ENCODE measurements at regions not wholly inside any gene's neighbourhood (a gene's known extent, or its start where the extent isn't known, plus 50 kb on each side); places are given as distances from the start of the nearest gene placed in this dataset.

GRCh38 chr5:3698412-3698811 lies 102.8 kb downstream of the IRX1 start:
- H3K9me3 Mint-ChIP-seq (ENCODE audit: unreplicated experiment) = peaks cover 14% of the 10 kb centered on the region
- no peak overlapping the region for H3K4me3 Mint-ChIP-seq (ENCODE audit: unreplicated experiment)
- no peaks in the 10 kb centered on the region for H3K4me1 Mint-ChIP-seq (ENCODE audit: low read depth, unreplicated experiment)
- Histone ChIP-seq H3K36me3 (ENCODE audit: control insufficient read depth, insufficient read depth, low read length) (no peaks in the 10 kb centered on the region), H3K9me3 (no peaks in the 10 kb centered on the region), H3K4me3 (ENCODE audit: low read depth, low read length) (no peak overlapping the region), H3K27me3 (replicated peaks; ENCODE audit: control insufficient read depth, insufficient read depth, low read length) (no peaks in the 10 kb centered on the region), H3K4me1 (no peaks in the 10 kb centered on the region)
- no peaks in the 10 kb centered on the region for H3K36me3 Mint-ChIP-seq (ENCODE audit: insufficient read depth, unreplicated experiment)
- ChIA-PET POLR2A (no interaction called here), CTCF (no interaction called here)
- no TSS peak for BruUV-seq (replicated peaks)
- intact Hi-C loops (cut with micrococcal nuclease; ENCODE audit: unreplicated experiment) = no loop called here
- H3K27me3 Mint-ChIP-seq (ENCODE audit: insufficient read depth, unreplicated experiment) = no peaks in the 10 kb centered on the region
- no peak for DNase-seq
- TF ChIP-seq CTCF (IDR thresholded peaks at IDR 0.05; ENCODE audit: insufficient read depth in 1 of 2, low read depth in 1 of 2, low read length in 1 of 2, severe bottlenecking in 1 of 2, unreplicated experiment in 1 of 2) = no peak
- H3K27ac Mint-ChIP-seq (ENCODE audit: unreplicated experiment) = no peak overlapping the region

DNA sequence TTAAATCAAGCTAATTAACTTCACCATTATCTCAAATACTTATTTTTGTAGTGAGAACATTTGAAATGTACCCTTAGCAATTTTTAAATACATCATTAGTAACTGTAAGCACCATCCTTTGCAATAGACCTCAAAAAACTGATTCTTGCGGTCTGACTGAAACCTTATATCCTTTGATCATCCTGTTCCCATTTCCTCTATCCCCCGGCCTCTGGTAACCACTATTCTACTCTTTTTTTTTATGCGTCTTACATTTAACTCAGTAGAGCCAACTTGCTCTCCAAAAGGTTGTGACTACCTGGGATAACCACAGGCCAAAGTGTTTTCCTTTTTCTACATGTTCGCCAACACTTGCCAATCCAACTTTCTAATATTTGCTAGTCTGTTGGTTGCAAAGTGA lies 106.1 kb downstream of the IRX1 start:
- Histone ChIP-seq H3K4me1 (no peaks in the 10 kb centered on the region), H3K9me3 (no peaks in the 10 kb centered on the region), H3K27me3 (replicated peaks; ENCODE audit: control insufficient read depth, insufficient read depth, low read length) (no peaks in the 10 kb centered on the region), H3K36me3 (ENCODE audit: control insufficient read depth, insufficient read depth, low read length) (no peaks in the 10 kb centered on the region), H3K4me3 (ENCODE audit: low read depth, low read length) (no peak overlapping the region)
- POLR2A ChIA-PET = no interaction called here
- Mint-ChIP-seq H3K36me3 (ENCODE audit: insufficient read depth, unreplicated experiment) (no peaks in the 10 kb centered on the region), H3K4me1 (ENCODE audit: low read depth, unreplicated experiment) (no peaks in the 10 kb centered on the region), H3K4me3 (ENCODE audit: unreplicated experiment) (no peak overlapping the region), H3K9me3 (ENCODE audit: unreplicated experiment) (no peaks in the 10 kb centered on the region), H3K27me3 (ENCODE audit: insufficient read depth, unreplicated experiment) (no peaks in the 10 kb centered on the region), H3K27ac (ENCODE audit: unreplicated experiment) (no peak overlapping the region)
- intact Hi-C loops (cut with micrococcal nuclease; ENCODE audit: unreplicated experiment) = no loop called here
- BruUV-seq (replicated peaks) = no TSS peak
- no peak for TF ChIP-seq CTCF (IDR thresholded peaks at IDR 0.05; ENCODE audit: insufficient read depth in 1 of 2, low read depth in 1 of 2, low read length in 1 of 2, severe bottlenecking in 1 of 2, unreplicated experiment in 1 of 2)
- CTCF ChIA-PET = no interaction called here
- no peak for DNase-seq

GRCh38 chr5:3704661-3705060 lies 109.0 kb downstream of the IRX1 start:
- no TSS peak for BruUV-seq (replicated peaks)

More at GRCh38 chr5:3704661-3705060, 109.0 kb downstream of the IRX1 start:
- Mint-ChIP-seq H3K36me3 (ENCODE audit: insufficient read depth, unreplicated experiment) (no peaks in the 10 kb centered on the region), H3K27me3 (ENCODE audit: insufficient read depth, unreplicated experiment) (no peaks in the 10 kb centered on the region), H3K4me3 (ENCODE audit: unreplicated experiment) (no peak overlapping the region), H3K27ac (ENCODE audit: unreplicated experiment) (no peak overlapping the region), H3K4me1 (ENCODE audit: low read depth, unreplicated experiment) (no peaks in the 10 kb centered on the region), H3K9me3 (ENCODE audit: unreplicated experiment) (no peaks in the 10 kb centered on the region)
- POLR2A ChIA-PET = no interaction called here
- CTCF ChIA-PET = no interaction called here
- Histone ChIP-seq H3K36me3 (ENCODE audit: control insufficient read depth, insufficient read depth, low read length) (no peaks in the 10 kb centered on the region), H3K4me1 (no peaks in the 10 kb centered on the region), H3K27me3 (replicated peaks; ENCODE audit: control insufficient read depth, insufficient read depth, low read length) (no peaks in the 10 kb centered on the region), H3K9me3 (no peaks in the 10 kb centered on the region), H3K4me3 (ENCODE audit: low read depth, low read length) (no peak overlapping the region)
- intact Hi-C loops (cut with micrococcal nuclease; ENCODE audit: unreplicated experiment) = no loop called here
- no peak for DNase-seq
- no peak for TF ChIP-seq CTCF (IDR thresholded peaks at IDR 0.05; ENCODE audit: insufficient read depth in 1 of 2, low read depth in 1 of 2, low read length in 1 of 2, severe bottlenecking in 1 of 2, unreplicated experiment in 1 of 2)

Data from Caco-2 (cell line).